Activated CD4-positive, alpha-beta T cell treated with anti-CD3 and anti-CD28 coated beads, Interleukin-2, Interleukin-4, amounts not matched to agents 100 ng/mL and 50 ng/mL, durations not matched to agents 16 hours and 8 hours (primary cell): ENCODE measurements at regions not wholly inside any gene's neighbourhood (a gene's known extent, or its start where the extent isn't known, plus 50 kb on each side); places are given as distances from the start of the nearest gene placed in this dataset.
A peak's percentile ranks its signal among the peaks of the same experiment; 100 is the strongest.
"Not testable (repeated sequence)": the region's sequence is repeated elsewhere in the genome, so short reads cannot be mapped to it uniquely, and the experiment has no call there.

ENCODE experiments used
- DNase-seq: peaks from one replicate; pipeline ENCODE4 v3.0.0-alpha.2; 2020; ENCODE audit warnings: low spot score

DNA sequence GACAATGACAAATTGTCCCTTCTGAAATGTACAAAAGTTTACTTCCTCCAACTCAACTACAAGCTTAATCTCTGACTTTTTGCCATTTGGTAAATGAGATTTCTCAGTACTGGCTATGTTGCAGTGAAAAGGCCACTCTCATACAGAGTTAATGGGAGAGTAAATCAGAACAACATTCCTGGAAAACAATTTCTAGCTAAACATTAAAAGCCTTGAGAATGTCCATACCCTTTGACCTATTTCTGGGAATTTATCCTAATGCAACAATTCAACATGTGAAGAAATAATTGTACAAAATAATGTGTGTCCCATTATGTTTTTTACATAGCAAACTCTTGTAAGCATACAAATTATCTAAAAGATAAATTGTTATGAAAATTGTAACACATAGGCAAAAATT is 56.3 kb upstream of the SPEF2 start:
- no peak for DNase-seq

DNA sequence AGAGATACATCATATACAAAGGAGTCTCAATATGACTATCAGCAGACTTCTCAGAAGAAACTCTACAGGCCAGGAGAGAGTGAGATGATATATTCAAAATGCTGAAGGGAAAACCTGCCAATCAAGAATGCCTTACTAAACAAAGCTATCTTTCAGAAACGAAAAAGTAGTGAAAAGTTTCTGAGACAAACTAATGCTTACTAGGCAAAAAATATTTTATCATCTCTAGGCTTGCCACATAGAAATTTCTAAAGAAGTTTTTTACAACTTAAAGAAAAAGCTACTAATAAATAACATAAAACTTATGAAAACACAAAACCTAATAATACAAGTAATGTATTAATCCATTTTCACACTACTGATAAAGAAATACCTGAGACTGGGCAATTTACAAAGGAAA is 59.9 kb upstream of the SPEF2 start:
- DNase-seq: no peak

DNA sequence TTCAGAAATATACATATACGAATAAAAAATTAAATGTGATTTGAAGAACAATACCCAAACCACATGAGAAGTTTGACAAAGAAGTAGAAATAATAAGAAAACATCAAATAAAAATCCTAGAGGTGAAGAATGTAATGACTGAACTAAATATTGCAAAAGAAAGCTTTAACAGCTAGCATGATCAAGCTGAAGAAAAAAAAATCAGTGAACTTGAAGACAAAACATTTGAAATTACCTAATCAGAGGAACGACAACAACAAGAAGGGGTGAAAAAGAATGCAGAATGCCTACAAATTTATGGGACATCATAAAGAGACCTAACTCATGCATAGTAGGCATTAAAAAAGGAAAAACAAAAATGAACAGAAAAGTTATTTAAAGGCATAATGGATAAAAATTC is 60.5 kb upstream of the SPEF2 start:
- DNase-seq: no peak

DNA sequence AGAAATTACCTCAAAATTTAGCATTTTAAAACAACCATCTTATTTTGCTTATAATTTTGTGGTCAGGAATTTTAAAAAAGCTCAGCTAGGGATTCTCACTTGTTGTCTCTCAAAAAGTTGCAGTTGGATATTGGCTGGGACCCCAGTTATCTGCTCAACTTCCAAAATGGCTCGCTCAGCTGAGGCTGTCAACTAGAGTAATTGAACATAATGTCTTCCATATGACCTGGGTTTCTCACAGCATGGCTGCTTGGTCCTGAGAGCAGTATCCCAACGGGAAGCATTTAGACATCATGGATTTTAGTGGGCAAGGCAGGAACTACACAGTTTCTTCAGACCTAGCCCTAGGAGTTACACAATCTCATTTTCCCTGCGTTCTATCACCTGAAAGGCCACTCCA is 63.6 kb upstream of the SPEF2 start:
- DNase-seq: no peak

DNA sequence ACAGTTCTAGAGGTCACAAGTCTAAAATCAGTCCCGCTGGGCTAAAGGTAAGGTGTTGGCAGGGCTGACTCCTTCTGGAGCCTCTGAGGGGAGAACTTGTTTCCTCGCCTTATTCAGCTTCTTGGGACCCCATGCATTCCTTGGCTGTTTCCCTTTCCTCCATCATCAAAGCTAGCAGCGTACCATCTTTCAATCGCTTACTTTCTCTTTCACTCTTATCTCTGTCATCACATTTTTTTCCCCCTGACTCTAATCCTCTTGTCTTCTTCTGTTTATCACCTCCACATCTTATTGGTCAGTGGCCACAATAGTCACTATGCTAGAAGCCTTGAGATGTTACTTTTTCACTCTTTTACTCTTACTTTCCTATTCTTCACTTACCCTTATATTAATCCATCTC is 72.5 kb upstream of the SPEF2 start:
- DNase-seq: no peak

DNA sequence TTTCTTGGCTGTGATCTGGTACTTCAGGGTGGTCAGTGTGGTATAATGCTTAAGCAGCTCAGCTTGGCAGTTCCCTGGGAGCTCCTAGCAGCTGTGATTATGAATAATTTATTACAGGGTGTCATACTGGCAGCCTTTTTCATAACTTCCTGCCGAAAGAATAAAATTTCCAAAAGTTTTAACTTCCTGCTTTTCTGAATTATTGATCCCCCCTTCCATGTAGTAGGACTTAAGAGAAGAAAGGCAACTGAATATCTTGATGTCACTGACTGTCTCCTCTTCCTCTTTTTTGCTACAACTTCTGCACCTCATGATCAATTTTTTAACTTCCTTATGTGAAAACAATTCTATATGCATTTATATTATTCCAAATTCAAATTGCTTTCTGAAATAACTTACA is 74.3 kb upstream of the SPEF2 start:
- no peak for DNase-seq

DNA sequence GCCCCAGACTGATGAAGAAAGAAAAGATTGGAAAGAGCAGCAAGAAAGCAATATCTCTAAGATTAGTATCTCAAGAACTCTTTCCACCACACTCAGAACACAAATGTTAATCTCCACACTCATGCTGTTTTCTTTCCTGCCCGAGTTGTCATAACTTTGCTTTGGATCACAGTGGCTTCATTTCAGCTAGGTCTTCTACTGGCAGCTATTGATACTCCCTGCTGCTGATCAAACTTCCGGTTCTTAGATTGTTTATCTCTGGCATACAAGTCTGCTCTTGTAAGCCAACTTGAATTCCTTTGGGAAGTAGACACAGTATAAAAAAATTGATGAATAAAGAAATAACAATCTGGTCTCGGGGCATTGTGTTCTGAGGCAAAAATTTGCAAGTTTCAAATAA is 77.7 kb upstream of the SPEF2 start:
- no peak for DNase-seq

DNA sequence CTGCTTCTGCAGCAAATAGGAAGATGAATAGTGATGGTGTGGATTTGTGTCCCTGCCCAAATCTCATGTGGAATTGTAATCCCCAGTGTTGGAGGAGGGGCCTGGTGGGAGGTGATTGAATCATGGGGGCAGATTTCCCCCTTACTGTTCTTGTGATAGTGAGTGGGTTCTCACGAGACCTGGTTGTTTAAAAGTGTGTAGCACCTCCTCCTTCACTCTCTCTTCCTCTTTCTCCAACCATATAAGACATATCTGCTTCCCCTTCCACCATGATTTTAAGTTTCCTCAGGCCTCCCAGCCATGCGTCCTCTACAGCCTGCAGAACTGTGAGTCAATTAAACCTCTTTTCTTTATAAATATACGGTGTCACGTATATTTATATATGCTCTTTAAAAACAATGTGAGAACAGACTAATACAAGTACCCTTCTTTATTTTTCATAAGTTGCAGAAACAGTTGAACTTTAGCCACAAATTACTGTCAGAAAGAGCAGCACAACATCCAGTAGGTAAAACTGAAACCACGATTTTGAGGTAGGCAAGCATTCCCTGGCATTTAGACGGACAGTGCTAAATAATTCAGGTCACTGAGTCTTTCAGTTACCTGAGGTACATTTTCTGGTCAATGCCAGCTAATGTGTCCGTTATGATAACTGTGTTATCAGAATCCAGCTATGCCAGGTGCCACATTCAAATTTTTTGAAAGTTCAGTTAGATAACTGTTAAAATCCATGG is 79.3 kb upstream of the SPEF2 start:
- no peak for DNase-seq

DNA sequence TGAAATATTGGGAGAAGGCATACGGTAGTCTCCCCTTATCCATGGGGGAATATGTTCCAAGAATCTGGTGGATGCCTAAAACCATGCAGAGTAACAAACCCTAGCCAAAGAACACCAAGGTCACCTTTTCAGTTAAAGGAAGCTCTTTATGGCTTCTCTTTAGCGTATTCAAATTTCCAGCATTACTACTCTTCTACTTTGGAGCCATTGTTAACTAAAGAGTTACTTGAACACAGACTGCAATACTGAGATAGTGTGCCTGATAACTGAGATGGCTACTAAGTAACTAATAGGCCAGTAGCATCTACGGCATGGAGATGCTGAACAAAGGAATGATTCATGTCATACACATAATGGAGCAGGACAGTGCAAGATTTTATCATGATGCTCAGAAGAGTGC is 84.5 kb upstream of the SPEF2 start:
- no peak for DNase-seq

DNA sequence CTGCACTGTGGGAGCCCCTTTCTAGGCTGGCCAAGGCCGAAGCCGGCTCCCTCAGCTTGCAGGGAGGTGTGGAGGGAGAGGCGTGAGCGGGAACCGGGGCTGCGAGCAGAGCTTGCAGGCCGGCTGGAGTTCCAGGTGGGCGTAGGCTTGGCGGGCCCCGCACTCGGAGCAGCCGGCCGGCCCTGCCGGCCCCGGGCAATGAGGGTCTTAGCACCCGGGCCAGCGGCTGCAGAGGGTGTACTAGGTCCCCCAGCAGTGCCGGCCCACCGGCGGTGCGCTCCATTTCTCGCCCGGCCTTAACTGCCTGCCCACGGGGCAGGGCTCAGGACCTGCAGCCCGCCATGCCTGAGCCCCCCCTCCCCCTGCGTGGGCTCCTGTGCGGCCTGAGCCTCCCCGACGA is 86.1 kb upstream of the SPEF2 start:
- not testable (repeated sequence) for DNase-seq

DNA sequence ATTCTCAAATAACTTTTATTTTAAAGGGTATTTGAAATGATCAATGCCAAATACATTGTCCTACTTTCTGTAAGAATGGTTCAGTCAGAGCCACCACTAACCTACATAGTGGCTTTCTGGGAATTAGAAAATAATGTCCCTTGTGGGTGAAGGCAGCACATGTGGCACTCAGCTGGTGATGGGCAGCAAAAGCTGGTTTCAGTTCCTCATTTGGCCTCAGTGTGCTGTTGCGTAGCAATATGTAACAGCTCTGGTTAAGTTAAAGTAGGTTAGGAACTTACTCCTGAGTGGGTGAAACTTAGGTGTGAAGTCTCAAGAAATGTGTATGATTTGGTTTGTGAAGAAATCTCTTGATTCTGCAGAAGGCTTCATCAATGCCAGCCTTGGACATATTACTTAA is 99.6 kb upstream of the SPEF2 start:
- no peak for DNase-seq

DNA sequence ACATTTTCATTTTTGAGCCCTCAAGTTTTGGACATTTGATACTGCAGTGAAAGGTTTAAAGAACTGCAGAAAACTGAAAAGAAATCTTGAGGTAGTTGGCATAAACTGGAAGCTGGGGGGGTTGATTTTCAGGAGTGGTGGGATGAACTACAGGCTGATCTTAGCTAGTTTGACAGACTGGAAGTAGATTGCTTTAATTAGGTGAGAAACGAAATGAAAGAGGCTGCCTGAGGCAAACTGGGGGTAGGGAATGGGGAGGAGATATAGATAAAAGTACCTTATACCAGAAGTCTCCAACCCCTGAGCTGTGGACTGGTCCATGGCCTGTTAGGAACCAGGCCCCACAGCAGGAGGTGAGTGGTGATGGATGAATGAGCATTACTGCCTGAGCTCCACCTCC is 101.4 kb upstream of the SPEF2 start:
- no peak for DNase-seq

DNA sequence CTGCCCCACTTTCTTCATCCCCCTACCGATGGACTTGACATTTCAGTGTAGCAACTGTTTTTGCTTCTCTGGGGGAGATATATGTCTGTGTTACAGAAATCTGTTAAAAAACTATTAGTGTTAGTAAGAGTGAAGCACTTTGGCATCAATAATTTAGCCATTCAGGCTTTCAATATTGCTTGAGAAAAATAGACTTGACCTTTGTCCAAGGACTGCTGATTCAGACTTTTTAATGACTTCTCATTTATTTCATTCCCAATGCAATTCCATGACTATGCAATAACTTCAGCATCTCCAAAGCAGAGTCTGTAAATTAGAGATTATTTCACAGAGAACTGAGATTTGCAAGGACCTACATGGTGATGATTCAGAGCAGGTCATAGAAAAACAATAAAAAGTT is 104.1 kb upstream of the SPEF2 start:
- no peak for DNase-seq

DNA sequence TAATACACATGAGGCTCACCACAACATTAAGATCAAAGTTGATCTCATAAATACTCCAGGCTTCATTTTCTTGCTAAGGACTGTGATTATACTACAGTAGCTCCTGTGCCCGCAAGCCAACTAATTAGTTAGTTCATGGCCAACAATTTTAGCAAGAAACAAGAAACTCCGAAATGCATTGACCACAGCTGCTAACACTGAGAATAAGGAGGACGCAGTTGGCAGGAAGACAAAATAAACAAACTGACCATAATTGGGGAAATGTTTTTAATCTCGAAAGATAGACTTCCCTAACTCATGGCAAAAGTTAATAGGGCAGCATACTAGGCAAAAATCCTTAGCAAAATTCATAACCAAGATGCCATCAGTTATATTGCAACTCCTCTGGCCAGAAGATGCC is 115.5 kb upstream of the SPEF2 start:
- DNase-seq: no peak

DNA sequence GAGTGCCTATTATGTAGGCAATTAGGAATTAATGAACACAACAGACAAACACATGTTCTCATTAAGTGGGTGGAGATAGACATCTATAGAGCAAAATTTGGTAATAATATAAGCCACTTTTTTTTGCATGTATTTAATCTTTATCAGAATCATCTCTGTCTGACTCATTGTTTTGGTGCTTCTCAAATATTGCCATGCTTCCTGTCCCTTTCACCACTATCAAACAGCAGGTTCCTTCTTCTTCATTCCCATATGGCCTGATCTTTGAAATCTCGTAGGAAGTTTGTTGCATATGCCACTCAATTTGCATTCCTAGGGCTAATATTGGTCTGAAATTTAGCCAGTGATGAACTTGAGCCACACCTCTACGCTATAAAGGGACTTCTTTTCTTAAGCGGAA is 128.9 kb upstream of the SPEF2 start:
- no peak for DNase-seq

DNA sequence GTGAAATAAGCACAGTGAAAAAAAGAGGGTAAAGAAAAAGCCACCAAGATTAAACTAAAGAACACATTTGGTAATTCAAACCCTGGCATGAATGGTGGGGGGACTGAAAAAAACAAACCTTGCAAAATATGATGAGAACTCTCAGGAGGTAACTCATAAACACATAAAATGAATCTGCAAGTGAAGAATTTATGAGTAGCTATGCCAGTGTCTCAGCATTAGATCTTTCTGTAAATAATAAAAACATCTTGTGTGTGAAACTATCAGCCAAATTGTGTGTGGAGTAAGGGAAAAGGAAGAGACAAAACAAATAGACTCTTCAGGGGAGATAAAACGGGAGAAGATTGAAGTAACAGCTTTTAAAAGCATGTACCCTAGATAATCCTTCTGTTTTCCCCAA is 129.6 kb upstream of the SPEF2 start:
- no peak for DNase-seq

DNA sequence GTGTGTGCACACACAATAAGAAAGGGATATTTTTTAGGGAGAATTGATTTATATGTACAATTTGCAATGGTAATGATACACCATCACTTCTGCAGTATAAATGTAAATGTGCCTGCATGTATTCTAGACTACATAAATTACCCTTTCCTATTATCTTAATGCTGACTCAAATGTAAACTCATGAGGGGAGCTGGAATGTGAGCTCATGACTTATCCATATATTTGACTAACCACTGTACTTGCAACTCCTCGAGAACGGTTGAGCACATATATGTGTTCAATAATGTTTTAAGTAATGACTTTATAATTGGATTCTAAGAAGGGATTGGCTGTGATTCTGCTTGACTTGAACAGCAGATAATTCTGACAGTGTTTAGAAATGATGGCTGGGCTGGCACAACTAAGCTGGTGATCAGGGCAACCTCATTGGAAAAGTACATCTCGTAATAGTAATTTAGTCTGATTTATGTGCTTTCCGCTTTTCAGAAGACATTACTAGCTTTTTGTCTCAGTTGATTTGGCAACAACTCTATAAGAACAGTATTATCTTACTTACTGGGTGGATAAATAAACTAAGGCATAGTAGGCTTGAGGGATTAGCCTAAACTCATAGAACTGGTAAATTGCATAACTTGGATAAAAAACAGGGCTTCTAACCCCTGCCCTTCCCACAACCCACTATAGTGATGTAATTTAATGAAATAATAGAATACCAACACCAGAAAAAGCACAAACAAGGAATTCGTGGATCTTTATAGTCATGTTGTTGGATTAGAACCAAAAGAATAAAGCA is 130.2 kb upstream of the SPEF2 start:
- DNase-seq: no peak

DNA sequence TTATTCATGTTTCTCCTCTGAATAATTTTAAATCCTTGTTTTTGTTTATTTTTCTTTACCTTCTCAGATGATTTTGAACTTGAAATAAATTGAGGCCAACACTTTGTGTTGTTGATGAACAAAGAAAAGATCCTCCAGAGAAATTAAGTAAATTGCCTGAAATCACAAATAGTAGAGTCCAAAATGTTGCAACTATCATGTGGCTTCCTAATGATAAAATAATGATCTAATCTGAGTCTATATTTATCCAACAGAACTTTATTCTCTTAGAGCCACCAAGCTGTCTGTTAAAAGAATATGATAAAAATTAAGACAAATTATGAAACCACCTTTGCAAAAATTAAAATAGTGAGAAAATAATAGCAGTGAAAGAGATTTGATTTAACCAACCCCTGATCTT is 132.2 kb upstream of the SPEF2 start:
- DNase-seq: no peak

DNA sequence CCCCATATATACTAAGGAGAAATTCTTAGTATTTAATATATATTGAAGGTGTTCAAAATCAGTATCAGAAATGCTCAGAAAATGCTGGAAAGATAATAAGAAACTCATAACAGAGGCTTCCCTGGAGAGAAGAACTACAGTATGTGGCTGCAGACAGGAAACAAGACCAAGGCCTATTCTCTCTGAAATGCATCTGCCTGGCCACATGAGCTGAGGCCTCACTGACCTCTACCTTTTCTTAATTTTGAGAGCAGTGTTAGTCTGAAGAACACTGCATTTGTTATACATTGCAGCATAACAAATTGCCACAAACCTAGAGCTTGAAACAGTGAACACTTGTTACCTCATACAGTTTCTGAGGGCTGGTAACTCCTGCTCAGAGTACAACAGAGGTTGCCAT is 133.4 kb upstream of the SPEF2 start:
- DNase-seq: no peak

DNA sequence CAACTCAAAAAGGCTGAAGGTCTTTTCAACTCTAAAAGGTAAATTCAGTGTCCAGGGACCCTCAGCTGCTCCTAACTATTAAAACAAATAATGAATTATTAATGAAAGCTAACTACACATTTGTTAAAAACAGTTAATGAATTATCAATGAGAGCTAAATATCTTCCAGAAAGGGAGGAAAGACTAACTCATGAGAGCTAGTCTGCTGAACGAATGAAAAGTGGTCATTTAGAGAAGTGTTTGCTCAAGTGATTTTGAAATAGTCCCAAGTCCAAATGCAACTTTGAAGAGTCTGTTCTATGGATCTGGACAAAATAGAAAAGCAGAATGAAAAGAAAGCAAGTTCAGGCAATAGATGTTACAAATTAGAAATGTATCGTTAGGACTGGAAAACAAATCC is 133.9 kb upstream of the SPEF2 start:
- DNase-seq: no peak

DNA sequence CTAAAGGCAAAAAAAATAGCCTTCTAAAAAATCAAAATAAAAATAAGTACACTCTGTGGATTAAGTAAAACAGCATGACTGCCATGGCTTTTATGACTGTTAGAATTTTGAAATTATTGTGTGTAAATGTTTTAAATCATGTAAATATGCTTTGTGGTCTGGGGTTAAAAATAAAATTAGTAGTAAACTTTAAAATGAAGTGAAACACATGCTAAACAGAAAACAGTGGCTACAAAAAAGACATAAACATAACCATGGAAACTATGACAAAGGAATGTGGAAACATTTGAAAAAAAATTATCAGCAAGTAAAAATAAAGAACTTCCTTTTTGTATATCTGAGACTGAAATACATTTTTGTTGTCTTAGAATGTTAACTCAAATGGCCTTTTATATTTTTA is 134.5 kb upstream of the SPEF2 start:
- no peak for DNase-seq

DNA sequence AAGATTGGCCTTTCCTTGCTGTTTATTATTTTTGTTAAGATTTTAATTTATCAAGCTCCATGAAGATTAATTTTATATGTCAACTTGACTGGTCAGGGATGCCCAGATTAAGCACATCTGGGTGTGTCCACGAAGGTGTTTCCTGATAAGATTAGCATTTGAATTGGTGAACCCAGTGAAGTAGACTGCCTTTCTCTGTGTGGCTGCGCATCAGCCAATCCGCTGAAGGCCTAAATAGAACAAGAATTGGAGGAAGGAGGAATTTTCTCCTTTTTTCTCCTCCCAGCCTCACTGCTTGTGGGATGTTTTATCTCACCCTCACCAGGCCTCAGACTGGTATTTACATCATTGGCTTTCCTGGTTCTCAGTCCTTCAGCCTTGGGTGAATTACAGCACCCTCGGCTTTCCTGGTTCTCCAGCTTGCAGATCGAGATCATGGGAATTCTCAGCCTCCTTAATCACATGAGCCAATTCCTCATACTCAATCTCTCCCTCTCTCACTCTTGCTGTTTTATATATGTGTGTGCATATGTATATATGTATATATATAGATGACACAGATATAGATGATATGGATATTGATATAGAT is 135.4 kb upstream of the SPEF2 start:
- DNase-seq: no peak

DNA sequence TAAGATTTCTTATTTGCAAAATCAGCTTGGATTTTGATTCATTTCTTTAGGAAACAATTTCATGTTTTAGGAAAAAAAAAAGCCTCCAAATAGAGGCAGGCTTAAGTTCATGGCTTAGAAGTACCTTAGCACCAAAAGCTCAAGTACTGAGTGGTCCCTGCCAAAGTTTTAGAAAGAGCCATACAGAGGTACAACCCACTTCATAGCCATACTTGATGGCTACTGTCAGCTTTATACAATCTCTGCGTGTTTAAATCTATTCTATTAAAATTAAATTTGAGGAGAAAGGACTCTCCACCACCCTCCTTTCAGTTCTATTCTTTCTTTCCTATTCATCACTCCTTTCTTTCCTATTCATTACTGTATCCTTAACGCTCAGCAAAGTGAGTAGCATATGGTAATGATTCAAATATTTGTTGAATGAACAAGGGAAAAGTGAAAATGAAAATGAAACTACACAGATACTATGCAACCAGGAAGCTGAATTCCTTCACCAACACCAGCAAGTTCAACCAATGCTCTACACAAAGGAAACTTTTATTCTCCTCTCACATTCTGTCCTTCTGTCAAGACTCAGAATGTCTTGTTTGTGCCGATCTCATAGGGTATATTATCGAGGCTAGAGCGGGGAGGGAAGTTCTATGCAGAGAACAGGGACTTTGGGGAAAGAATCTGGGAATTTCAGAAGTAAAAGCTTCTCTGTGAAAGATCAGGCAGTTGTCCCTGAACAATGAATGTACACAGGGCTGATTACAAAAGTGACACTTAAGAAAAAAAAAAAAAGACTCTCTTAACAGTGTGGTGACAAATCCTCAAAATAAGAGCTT is 138.6 kb upstream of the SPEF2 start:
- peak; percentile 20 for DNase-seq
